OCI-LY7 (cell line): ENCODE measurements at regions not wholly inside any gene's neighbourhood (a gene's known extent, or its start where the extent isn't known, plus 50 kb on each side); places are given as distances from the start of the nearest gene placed in this dataset.

Experiments
- CTCF ChIP-seq: fragments of 200-600 bp; sonication (generic); conservative IDR thresholded peaks from 2 replicates; pipeline ENCODE4 v1.5.1; 2014; ENCODE audit warnings: mild to moderate bottlenecking, antibody characterized with exemption, low read length, moderate library complexity, mixed read lengths
- EZH2phosphoT487 ChIP-seq: fragments of 200-600 bp; sonication (generic); IDR thresholded peaks from 2 replicates; pipeline ENCODE4 v1.6.1; 2018; ENCODE audit warnings: low read depth, borderline replicate concordance, mild to moderate bottlenecking, mixed run types, antibody characterized with exemption, low read length, moderate library complexity, mixed read lengths

- TF ChIP-seq CTCF (no peak), EZH2phosphoT487 (no peak)
Measured at GRCh38 chr3:23146163-23146562, 57.0 kb upstream of the UBE2E2 start.
